Mucosa of descending colon (tissue), 3 donors: ENCODE measurements at regions not wholly inside any gene's neighbourhood (a gene's known extent, or its start where the extent isn't known, plus 50 kb on each side); places are given as distances from the start of the nearest gene placed in this dataset.

Experiments
- ATAC-seq: fragments of 200-7000 bp; cut with Tn5 transposase; one replicate; pipeline ENCODE4 v1.9.1; 2020; ENCODE audit warnings: mild to moderate bottlenecking, moderate library complexity
- DNase-seq, 3 donors: peaks; one replicate each; pipeline ENCODE4 v3.0.0-alpha.2; 2020
- H3K36me3 ChIP-seq: fragments of 200-600 bp; one replicate; pipeline ENCODE4 v1.8.0; 2021; ENCODE audit warnings: low read depth, mild to moderate bottlenecking
- H3K4me1 ChIP-seq: fragments of 200-600 bp; one replicate; pipeline ENCODE4 v1.8.0; 2021; ENCODE audit warnings: low read depth, mild to moderate bottlenecking
- H3K4me3 ChIP-seq: fragments of 200-600 bp; one replicate; pipeline ENCODE4 v1.8.0; 2021; ENCODE audit warnings: mild to moderate bottlenecking
- H3K9me3 ChIP-seq: fragments of 200-600 bp; one replicate; pipeline ENCODE4 v1.8.0; 2021; ENCODE audit warnings: mild to moderate bottlenecking
- intact Hi-C, 2 donors: fragments of 100-400 bp; cut with DNase I in 1 of 2; cut with micrococcal nuclease in 1 of 2; formaldehyde crosslinking; loops; one replicate each; pipeline versions ENCODE4 v1.11.0 to v1.11.1; 2022; cut with DNase I, micrococcal nuclease
- TF ChIP-seq, protein P1 (sequence below): fragments of 200-600 bp; IDR thresholded peaks from one replicate; pipeline ENCODE4 v1.8.0; 2022; ENCODE audit warnings: antibody characterized with exemption, mild to moderate bottlenecking
- donor health status: DM: no; HTN: no; CAD: no; lungs with moderate emphysema.
- donor health status: DM: no; HTN: no; CAD: no.
- donor health status: DM: no; HTN: yes; CAD: no.

DNA sequence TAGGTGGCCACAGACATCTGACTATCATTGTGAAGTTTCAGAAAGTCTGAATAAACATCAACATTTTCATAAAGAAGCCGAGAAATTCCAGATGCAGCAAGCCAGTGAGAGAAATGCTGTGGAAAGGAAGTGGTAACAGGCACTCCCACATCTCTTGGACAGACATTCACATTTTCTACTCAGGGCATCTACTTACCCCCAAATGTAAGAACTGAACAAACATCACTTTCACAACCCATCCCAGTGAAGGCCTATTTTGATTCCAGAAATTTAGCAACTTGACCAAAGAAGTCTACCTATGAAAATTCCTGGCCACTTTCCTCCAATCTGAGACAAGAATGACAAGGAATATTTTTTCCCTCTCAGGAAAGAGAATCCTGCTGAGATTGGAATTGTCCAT, 224.8 kb upstream of the DCBLD2 start:
- no peaks in the 10 kb centered on the region for H3K9me3 ChIP-seq
- no peaks in the 10 kb centered on the region for H3K4me1 ChIP-seq
- intact Hi-C loops: no loop called here
- no peak overlapping the region for H3K4me3 ChIP-seq
- DNase-seq (no peak), ATAC-seq (no peak)
- no peaks in the 10 kb centered on the region for H3K36me3 ChIP-seq
- TF ChIP-seq, protein P1, sequence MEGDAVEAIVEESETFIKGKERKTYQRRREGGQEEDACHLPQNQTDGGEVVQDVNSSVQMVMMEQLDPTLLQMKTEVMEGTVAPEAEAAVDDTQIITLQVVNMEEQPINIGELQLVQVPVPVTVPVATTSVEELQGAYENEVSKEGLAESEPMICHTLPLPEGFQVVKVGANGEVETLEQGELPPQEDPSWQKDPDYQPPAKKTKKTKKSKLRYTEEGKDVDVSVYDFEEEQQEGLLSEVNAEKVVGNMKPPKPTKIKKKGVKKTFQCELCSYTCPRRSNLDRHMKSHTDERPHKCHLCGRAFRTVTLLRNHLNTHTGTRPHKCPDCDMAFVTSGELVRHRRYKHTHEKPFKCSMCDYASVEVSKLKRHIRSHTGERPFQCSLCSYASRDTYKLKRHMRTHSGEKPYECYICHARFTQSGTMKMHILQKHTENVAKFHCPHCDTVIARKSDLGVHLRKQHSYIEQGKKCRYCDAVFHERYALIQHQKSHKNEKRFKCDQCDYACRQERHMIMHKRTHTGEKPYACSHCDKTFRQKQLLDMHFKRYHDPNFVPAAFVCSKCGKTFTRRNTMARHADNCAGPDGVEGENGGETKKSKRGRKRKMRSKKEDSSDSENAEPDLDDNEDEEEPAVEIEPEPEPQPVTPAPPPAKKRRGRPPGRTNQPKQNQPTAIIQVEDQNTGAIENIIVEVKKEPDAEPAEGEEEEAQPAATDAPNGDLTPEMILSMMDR: no peak

DNA sequence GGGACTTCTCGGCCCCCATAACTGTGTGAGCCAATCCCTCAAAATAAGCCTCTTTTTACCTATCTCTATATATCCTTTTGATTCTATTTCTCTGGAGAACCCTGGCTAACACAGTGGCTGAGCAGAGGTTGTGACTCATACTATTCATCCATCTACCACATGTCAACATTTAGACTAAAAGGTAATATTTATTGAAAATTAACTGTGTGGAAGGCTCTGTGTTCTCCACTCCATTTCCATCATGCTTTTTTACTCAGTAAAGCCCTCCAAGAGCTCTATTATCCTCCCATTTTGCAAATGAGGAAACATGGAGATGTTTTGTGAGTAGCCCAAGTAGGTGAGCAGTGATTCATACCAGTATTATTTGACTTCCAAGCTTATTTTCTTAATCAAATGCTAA, 217.9 kb upstream of the DCBLD2 start:
- intact Hi-C loops: no loop called here
- DNase-seq (no peak), ATAC-seq (no peak)
- no peak overlapping the region for H3K4me3 ChIP-seq
- no peaks in the 10 kb centered on the region for H3K36me3 ChIP-seq
- TF ChIP-seq, protein P1: no peak
- no peaks in the 10 kb centered on the region for H3K4me1 ChIP-seq
- H3K9me3 ChIP-seq: no peaks in the 10 kb centered on the region

DNA sequence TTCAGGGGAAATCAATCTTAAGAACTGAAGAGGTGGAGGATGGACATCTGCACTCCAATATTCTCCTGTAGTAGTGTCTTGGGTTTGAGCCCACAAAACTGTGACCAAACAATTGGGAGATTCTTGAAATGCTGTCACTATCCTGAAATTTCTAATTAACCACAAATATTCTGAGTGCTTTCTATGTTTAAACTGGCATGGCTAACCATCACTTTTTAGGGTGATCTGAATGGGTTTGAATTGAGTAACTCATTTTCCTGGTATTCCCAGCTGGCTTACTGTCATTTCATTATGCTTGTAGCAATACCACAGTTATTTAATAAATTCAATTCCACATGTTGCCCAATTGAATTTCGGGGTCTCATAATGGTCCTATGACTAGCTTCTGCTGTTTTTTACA, 216.9 kb upstream of the DCBLD2 start:
- ATAC-seq (no peak), DNase-seq (no peak)
- H3K4me3 ChIP-seq: no peak overlapping the region
- H3K9me3 ChIP-seq: no peaks in the 10 kb centered on the region
- H3K36me3 ChIP-seq: no peaks in the 10 kb centered on the region
- H3K4me1 ChIP-seq: no peaks in the 10 kb centered on the region
- intact Hi-C loops: no loop called here
- TF ChIP-seq, protein P1: no peak

DNA sequence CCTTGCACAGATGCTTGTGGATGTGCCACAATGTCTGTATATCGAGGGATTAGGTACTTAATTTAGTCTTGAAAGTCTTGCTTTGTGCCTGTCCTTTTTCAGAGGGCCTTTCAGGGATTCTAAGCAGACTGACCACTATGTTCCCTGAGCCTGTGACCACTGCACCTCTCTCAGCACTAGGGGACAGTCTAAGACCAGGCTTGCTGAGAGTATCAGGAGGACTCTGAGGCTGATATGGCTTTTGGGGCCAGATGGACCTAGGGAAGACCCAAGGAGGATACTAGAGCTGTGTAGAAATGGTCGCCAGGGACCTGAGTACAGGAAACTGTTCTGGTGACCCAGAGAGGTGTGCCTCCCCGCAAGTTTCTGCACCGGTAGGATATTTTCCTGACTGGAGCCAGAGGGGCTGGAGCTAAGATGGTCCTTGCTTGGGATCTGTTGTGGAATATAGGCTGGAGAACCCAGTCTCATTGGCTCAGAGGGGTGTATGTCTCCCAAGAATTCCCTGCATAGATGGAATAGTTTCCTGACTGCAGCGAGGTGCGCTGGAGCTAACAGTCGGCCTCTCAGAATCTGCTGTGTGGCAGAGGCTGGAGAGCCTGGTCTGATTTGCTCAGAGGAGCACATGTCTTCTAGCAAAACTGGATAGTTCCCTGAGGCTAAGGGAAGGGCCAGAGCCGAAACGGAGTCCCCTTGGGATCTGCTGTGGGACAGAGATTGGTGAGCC, 213.2 kb upstream of the DCBLD2 start:
- intact Hi-C loops: no loop called here
- ATAC-seq (no peak), DNase-seq (peak in 2 of 3 donors; percentile 4 to 30)
- no peaks in the 10 kb centered on the region for H3K36me3 ChIP-seq
- no peaks in the 10 kb centered on the region for H3K9me3 ChIP-seq
- TF ChIP-seq, protein P1: no peak
- H3K4me1 ChIP-seq: no peaks in the 10 kb centered on the region
- no peak overlapping the region for H3K4me3 ChIP-seq

DNA sequence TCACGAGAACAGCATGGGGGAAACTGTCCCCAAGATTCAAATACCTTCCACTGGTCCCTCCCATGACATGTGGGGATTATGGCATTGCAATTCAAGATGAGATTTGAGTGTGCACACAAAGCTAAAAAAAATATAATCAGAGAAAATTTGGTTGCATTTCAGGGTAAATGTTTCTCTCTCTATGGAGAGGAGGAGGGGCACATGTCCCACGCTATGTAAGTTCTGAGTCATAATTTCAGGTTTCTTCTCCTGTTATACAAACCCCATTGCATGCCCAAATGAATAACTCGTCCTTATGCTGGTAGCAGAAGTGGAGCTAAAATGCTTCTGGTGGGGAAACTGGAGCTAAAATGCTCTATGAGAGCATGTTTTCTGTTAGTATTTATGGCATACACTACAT, 209.7 kb upstream of the DCBLD2 start:
- H3K4me1 ChIP-seq: no peaks in the 10 kb centered on the region
- H3K9me3 ChIP-seq: no peaks in the 10 kb centered on the region
- intact Hi-C loops: no loop called here
- ATAC-seq (no peak), DNase-seq (no peak)
- H3K4me3 ChIP-seq: no peak overlapping the region
- TF ChIP-seq, protein P1: no peak
- no peaks in the 10 kb centered on the region for H3K36me3 ChIP-seq

DNA sequence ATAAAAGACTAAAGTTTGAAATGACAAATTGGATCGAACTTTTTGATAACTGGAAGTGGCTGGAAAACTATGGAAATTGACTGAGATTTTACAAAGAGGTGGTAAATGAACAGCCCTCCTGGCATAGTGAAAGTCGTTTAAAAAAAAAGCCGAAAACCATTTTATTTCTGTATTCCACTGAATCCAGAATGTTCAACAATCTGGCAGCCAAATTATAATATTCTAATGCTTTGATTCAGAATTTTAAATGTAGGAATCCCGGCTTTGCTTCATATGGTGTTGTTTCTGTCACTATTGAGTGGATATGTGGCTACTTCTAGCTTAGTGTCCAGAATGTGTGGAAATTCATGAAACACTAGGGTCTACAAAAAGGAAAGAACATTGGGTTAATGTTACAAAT, 208.9 kb upstream of the DCBLD2 start:
- TF ChIP-seq, protein P1: no peak
- Histone ChIP-seq H3K36me3 (no peaks in the 10 kb centered on the region), H3K4me1 (no peaks in the 10 kb centered on the region), H3K4me3 (no peak overlapping the region), H3K9me3 (no peaks in the 10 kb centered on the region)
- no peak for ATAC-seq
- intact Hi-C loops: no loop called here
- no peak for DNase-seq
